OCI-LY3 (cell line): ENCODE measurements at regions not wholly inside any gene's neighbourhood (a gene's known extent, or its start where the extent isn't known, plus 50 kb on each side); places are given as distances from the start of the nearest gene placed in this dataset.

Experiments used
- H2AFZ ChIP-seq: fragments of 200-600, 300-600 bp; shearing (Covaris generic); 2 replicates; pipeline ENCODE4 v1.6.0; 2014; ENCODE audit warnings: antibody characterized with exemption, low read depth, low read length
- H3K27ac ChIP-seq: fragments of 200-600, 300-600 bp; sonication (generic); 2 replicates; pipeline ENCODE4 v1.5.1; 2014; ENCODE audit warnings: mild to moderate bottlenecking, low read length, moderate library complexity, mixed read lengths
- H3K27me3 ChIP-seq: fragments of 200-600, 300-600 bp; sonication (generic); 2 replicates; pipeline ENCODE4 v1.6.1; 2014; ENCODE audit warnings: low read depth, low read length, mixed read lengths
- H3K36me3 ChIP-seq: fragments of 200-600, 300-600 bp; sonication (generic); replicated peaks from 2 replicates; pipeline ENCODE3; 2014; ENCODE audit warnings: low read depth, low read length, mixed read lengths
- H3K4me1 ChIP-seq: fragments of 300-600, 200-600 bp; sonication (generic); 2 replicates; pipeline ENCODE4 v1.6.1; 2014; ENCODE audit warnings: low read length, mixed read lengths
- H3K4me2 ChIP-seq: fragments of 200-600, 300-600 bp; sonication (generic); 2 replicates; pipeline ENCODE4 v1.6.1; 2014; ENCODE audit warnings: low read length, mixed read lengths
- H3K4me3 ChIP-seq: fragments of 300-600, 200-600 bp; sonication (generic); 2 replicates; pipeline ENCODE4 v1.5.1; 2014; ENCODE audit warnings: antibody characterized with exemption, mild to moderate bottlenecking, low read length, moderate library complexity
- H3K79me2 ChIP-seq: fragments of 300-600, 200-600 bp; shearing (Covaris generic); 2 replicates; pipeline ENCODE4 v1.6.1; 2014; ENCODE audit warnings: mild to moderate bottlenecking, low read length, mixed read lengths
- H3K9ac ChIP-seq: fragments of 300-600, 200-600 bp; shearing (Covaris generic); 2 replicates; pipeline ENCODE4 v1.6.0; 2014; ENCODE audit warnings: mild to moderate bottlenecking, low read length, moderate library complexity
- H3K9me3 ChIP-seq: fragments of 200-600, 300-600 bp; shearing (Covaris generic); 2 replicates; pipeline ENCODE4 v1.6.1; 2014; ENCODE audit warnings: low read length, mixed read lengths; ENCODE audit not compliant: insufficient read depth
- H4K20me1 ChIP-seq: fragments of 200-600, 300-600 bp; sonication (generic); 2 replicates; pipeline ENCODE4 v1.6.1; 2016; ENCODE audit warnings: low read length, mixed read lengths; ENCODE audit not compliant: insufficient read depth
- CTCF ChIP-seq: fragments of 200-600, 300-600 bp; sonication (generic); IDR thresholded peaks from 2 replicates; pipeline ENCODE4 v1.5.1; 2014; ENCODE audit warnings: antibody characterized with exemption, low read length, low read depth
- EZH2phosphoT487 ChIP-seq: fragments of 200-600 bp; shearing (Covaris generic); IDR thresholded peaks from 2 replicates; pipeline ENCODE4 v1.6.1; 2018; ENCODE audit warnings: antibody characterized with exemption, mixed run types, low read depth

DNA sequence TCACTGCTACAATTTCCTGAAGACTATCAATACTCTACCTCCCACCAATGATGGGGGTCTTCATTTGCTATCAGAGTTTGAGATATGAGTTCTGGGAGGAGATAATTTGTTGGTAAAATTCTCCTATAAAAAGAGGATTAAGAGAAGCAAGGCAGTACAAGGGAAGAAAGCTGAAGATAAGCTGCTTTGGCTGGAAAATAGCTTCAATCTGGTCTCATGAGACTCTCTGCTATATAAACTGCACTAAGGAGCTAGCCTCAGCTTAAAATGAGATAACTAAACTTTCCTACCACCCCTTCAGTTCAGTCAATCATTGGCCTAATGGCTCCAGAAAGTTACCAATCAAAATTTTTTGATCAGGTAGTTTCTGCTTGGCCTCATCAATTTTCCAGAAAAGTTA, 2105.0 kb downstream of the ARAP2 start:
- H3K36me3 ChIP-seq: no peaks in the 10 kb centered on the region
- no peaks in the 10 kb centered on the region for H3K79me2 ChIP-seq
- no peak overlapping the region for H2AFZ ChIP-seq
- H3K9ac ChIP-seq: no peak overlapping the region
- H3K9me3 ChIP-seq: no peaks in the 10 kb centered on the region
- no peaks in the 10 kb centered on the region for H4K20me1 ChIP-seq
- no peak overlapping the region for H3K27ac ChIP-seq
- H3K4me3 ChIP-seq: no peak overlapping the region
- no peaks in the 10 kb centered on the region for H3K27me3 ChIP-seq
- H3K4me2 ChIP-seq: no peak overlapping the region
- H3K4me1 ChIP-seq: no peaks in the 10 kb centered on the region
- TF ChIP-seq CTCF (no peak), EZH2phosphoT487 (no peak)

- Histone ChIP-seq H3K36me3 (no peaks in the 10 kb centered on the region), H3K27me3 (no peaks in the 10 kb centered on the region), H3K9me3 (no peaks in the 10 kb centered on the region), H4K20me1 (no peaks in the 10 kb centered on the region), H2AFZ (no peak overlapping the region), H3K27ac (no peak overlapping the region), H3K9ac (no peak overlapping the region), H3K79me2 (no peaks in the 10 kb centered on the region), H3K4me3 (no peak overlapping the region), H3K4me2 (no peak overlapping the region), H3K4me1 (no peaks in the 10 kb centered on the region)
- TF ChIP-seq EZH2phosphoT487: no peak
- TF ChIP-seq CTCF: no peak
These were observed 2095.9 kb downstream of the ARAP2 start for GRCh38 chr4:34148322-34148908.

DNA sequence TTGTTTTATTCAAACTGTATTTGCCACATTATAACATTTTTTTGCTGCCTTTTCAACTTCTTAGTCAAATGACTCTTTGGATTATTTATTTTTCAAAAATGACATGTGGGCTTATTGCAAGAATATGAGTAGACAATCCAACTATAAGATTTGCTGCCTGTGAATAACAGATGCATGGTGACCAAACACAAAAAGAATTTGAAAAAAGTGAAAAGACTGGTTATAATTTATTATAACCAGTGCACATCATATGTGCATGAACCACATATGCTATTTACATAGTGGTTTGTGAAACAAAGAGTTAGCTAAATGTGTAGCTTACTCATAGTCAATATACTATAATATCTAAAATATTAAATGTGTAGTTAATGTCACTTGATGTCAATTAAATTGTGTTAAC, 2086.8 kb downstream of the ARAP2 start:
- Histone ChIP-seq H3K36me3 (no peaks in the 10 kb centered on the region), H3K79me2 (no peaks in the 10 kb centered on the region), H2AFZ (no peak overlapping the region), H3K4me1 (no peaks in the 10 kb centered on the region), H3K27me3 (no peaks in the 10 kb centered on the region), H4K20me1 (no peaks in the 10 kb centered on the region), H3K9ac (no peak overlapping the region), H3K4me2 (no peak overlapping the region), H3K4me3 (no peak overlapping the region), H3K27ac (no peak overlapping the region), H3K9me3 (no peaks in the 10 kb centered on the region; the same call in 1 of the 2 replicates)
- TF ChIP-seq CTCF (no peak), EZH2phosphoT487 (no peak)

DNA sequence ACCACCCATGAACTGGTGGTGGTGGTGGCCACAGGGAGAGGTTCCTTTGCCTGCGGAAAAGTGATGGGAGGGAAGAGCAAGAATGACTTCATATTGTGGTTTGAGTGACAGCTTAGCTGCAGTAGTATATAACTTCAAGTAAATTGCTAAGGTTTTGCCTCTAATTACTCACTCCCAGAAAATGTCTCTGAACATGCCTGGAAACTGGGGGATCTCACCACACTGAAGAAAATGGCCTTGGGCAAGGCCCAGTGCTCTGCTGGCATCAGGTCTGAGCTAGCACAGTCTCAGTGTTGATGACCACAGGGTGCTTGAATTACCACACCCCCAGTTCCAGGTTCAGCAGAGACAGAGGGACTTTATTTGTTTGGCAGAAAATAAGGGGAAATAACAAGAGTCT, 2085.4 kb downstream of the ARAP2 start:
- H3K27ac ChIP-seq: no peak overlapping the region
- H3K79me2 ChIP-seq: no peaks in the 10 kb centered on the region
- no peak overlapping the region for H2AFZ ChIP-seq
- no peaks in the 10 kb centered on the region for H3K27me3 ChIP-seq
- H4K20me1 ChIP-seq: no peaks in the 10 kb centered on the region
- TF ChIP-seq CTCF (no peak), EZH2phosphoT487 (no peak)
- no peak overlapping the region for H3K9ac ChIP-seq
- no peak overlapping the region for H3K4me3 ChIP-seq
- no peaks in the 10 kb centered on the region for H3K36me3 ChIP-seq
- no peaks in the 10 kb centered on the region for H3K4me1 ChIP-seq
- no peaks in the 10 kb centered on the region; the same call in 1 of the 2 replicates for H3K9me3 ChIP-seq
- H3K4me2 ChIP-seq: no peak overlapping the region
